HepG2 (cell line): ENCODE measurements at regions not wholly inside any gene's neighbourhood (a gene's known extent, or its start where the extent isn't known, plus 50 kb on each side); places are given as distances from the start of the nearest gene placed in this dataset.

Experiments used
- FOSL2 ChIP-seq: sonication (generic); formaldehyde crosslinking; IDR thresholded peaks from 2 replicates; pipeline ENCODE4 v1.4.0; 2020; ENCODE audit warnings: missing genetic modification reagents
- MAF1 ChIP-seq: sonication (generic); formaldehyde crosslinking; IDR thresholded peaks from 2 replicates; pipeline ENCODE4 v1.5.0; 2020; ENCODE audit warnings: missing genetic modification reagents, borderline replicate concordance
- NCOR1 ChIP-seq: fragments of 200-600 bp; sonication (generic); IDR thresholded peaks from 2 replicates; pipeline ENCODE4 v1.7.0; 2017; ENCODE audit warnings: antibody characterized with exemption, low read length, borderline replicate concordance
- NPAS2 ChIP-seq: sonication (generic); formaldehyde crosslinking; IDR thresholded peaks from 2 replicates; pipeline ENCODE4 v1.8.0; 2022; ENCODE audit warnings: mild to moderate bottlenecking, missing genetic modification reagents, borderline replicate concordance
- RFX1 ChIP-seq: fragments of 450-650 bp; IDR thresholded peaks from 2 replicates; pipeline ENCODE4 v1.6.1; 2017
- RFXANK ChIP-seq: IDR thresholded peaks from 2 replicates; pipeline ENCODE4 v1.6.1; 2016
- TBL1XR1 ChIP-seq: fragments of 150-350 bp; IDR thresholded peaks from 2 replicates; pipeline ENCODE4 v1.6.1; 2014; ENCODE audit warnings: borderline replicate concordance, low read length; ENCODE audit not compliant: partially characterized antibody
- TP53 ChIP-seq: sonication (generic); formaldehyde crosslinking; conservative IDR thresholded peaks from 2 replicates; pipeline ENCODE4 v1.4.0; 2020; ENCODE audit warnings: missing genetic modification reagents
- TRAFD1 ChIP-seq: sonication (generic); formaldehyde crosslinking; IDR thresholded peaks from 2 replicates; pipeline ENCODE4 v1.5.1; 2020; ENCODE audit warnings: missing genetic modification reagents, mild to moderate bottlenecking, borderline replicate concordance
- ZBTB10 ChIP-seq: sonication (generic); formaldehyde crosslinking; IDR thresholded peaks from 2 replicates; pipeline ENCODE4 v1.4.0; 2020; ENCODE audit warnings: missing genetic modification reagents, borderline replicate concordance
- ZFP37 ChIP-seq: sonication (generic); formaldehyde crosslinking; IDR thresholded peaks from 2 replicates; pipeline ENCODE4 v1.4.0; 2020; ENCODE audit warnings: missing genetic modification reagents, borderline replicate concordance
- ZNF24 ChIP-seq: fragments of 450-650 bp; IDR thresholded peaks from 2 replicates; pipeline ENCODE4 v1.6.1; 2017; ENCODE audit warnings: antibody characterized with exemption, mild to moderate bottlenecking
- ZNF703 ChIP-seq: sonication (generic); formaldehyde crosslinking; IDR thresholded peaks from 2 replicates; pipeline ENCODE4 v1.5.1; 2020; ENCODE audit warnings: missing genetic modification reagents, mild to moderate bottlenecking, moderate library complexity, borderline replicate concordance
- TF ChIP-seq, protein P1 (sequence below): sonication (generic); formaldehyde crosslinking; IDR thresholded peaks from 2 replicates; pipeline ENCODE4 v1.4.0; 2020; ENCODE audit warnings: low read depth, missing genetic modification reagents
- TF ChIP-seq, protein P2 (sequence below): sonication (generic); formaldehyde crosslinking; IDR thresholded peaks from 2 replicates; pipeline ENCODE4; 2020; ENCODE audit warnings: missing genetic modification reagents, mild to moderate bottlenecking, borderline replicate concordance
- TF ChIP-seq, protein P3 (sequence below): fragments of 450-650 bp; IDR thresholded peaks from 2 replicates; pipeline ENCODE4 v1.6.1; 2016

DNA sequence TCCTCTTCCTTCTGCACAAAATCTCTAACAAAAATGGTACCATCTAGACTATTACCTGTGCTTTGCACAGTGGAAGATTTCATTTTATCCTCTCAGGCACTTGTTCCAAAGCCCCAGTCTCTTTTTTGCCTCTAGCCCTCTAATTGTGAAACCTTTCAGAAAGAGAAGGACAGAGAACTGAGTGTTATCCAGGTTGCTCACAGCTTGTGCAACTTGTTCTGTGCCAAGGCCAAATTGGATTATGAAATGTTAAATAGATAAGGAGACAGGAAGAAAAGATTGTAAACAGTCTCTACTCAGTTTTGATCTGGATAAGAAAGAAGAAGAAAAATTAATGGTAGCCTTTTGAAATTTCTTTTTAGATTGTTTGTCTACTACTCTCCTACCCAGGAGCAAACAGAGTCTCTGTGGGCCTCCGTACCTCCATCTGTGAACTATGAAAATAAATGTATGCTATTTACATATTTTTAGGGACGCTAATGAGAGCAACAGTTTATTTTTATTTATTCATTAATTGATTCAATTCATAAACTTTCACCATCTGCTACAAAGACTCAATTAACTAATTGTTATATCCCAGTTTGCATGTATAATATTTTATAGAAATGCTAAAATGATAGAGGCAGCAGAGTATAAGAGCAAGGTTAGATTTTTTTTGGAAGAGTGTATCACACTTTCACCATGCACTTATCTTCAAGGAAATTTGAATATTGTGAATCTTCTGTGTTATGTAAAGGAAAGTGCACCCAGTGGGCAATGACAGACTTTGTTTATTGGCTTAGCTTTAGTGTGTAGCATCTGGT lies 339.0 kb upstream of the ETAA1 start (continued):
- TF ChIP-seq, protein P1, sequence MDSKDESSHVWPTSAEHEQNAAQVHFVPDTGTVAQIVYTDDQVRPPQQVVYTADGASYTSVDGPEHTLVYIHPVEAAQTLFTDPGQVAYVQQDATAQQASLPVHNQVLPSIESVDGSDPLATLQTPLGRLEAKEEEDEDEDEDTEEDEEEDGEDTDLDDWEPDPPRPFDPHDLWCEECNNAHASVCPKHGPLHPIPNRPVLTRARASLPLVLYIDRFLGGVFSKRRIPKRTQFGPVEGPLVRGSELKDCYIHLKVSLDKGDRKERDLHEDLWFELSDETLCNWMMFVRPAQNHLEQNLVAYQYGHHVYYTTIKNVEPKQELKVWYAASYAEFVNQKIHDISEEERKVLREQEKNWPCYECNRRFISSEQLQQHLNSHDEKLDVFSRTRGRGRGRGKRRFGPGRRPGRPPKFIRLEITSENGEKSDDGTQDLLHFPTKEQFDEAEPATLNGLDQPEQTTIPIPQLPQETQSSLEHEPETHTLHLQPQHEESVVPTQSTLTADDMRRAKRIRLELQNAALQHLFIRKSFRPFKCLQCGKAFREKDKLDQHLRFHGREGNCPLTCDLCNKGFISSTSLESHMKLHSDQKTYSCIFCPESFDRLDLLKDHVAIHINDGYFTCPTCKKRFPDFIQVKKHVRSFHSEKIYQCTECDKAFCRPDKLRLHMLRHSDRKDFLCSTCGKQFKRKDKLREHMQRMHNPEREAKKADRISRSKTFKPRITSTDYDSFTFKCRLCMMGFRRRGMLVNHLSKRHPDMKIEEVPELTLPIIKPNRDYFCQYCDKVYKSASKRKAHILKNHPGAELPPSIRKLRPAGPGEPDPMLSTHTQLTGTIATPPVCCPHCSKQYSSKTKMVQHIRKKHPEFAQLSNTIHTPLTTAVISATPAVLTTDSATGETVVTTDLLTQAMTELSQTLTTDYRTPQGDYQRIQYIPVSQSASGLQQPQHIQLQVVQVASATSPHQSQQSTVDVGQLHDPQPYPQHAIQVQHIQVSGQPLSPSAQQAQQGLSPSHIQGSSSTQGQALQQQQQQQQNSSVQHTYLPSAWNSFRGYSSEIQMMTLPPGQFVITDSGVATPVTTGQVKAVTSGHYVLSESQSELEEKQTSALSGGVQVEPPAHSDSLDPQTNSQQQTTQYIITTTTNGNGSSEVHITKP (CRISPR knock-in tag), result no peak
- TF ChIP-seq TP53 (CRISPR knock-in tag), result no peak
- no peak for TF ChIP-seq TBL1XR1
- TF ChIP-seq RFXANK (CRISPR knock-in tag), result no peak
- no peak for TF ChIP-seq ZBTB10 (CRISPR knock-in tag)
- no peak for TF ChIP-seq NPAS2 (CRISPR knock-in tag)
- TF ChIP-seq ZNF24, result no peak
- no peak for TF ChIP-seq ZFP37
- peak; percentile 63 for TF ChIP-seq FOSL2 (CRISPR knock-in tag)
- TF ChIP-seq, protein P2, sequence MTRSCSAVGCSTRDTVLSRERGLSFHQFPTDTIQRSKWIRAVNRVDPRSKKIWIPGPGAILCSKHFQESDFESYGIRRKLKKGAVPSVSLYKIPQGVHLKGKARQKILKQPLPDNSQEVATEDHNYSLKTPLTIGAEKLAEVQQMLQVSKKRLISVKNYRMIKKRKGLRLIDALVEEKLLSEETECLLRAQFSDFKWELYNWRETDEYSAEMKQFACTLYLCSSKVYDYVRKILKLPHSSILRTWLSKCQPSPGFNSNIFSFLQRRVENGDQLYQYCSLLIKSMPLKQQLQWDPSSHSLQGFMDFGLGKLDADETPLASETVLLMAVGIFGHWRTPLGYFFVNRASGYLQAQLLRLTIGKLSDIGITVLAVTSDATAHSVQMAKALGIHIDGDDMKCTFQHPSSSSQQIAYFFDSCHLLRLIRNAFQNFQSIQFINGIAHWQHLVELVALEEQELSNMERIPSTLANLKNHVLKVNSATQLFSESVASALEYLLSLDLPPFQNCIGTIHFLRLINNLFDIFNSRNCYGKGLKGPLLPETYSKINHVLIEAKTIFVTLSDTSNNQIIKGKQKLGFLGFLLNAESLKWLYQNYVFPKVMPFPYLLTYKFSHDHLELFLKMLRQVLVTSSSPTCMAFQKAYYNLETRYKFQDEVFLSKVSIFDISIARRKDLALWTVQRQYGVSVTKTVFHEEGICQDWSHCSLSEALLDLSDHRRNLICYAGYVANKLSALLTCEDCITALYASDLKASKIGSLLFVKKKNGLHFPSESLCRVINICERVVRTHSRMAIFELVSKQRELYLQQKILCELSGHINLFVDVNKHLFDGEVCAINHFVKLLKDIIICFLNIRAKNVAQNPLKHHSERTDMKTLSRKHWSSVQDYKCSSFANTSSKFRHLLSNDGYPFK (CRISPR knock-in tag), result no peak
- no peak for TF ChIP-seq RFX1
- TF ChIP-seq MAF1 (CRISPR knock-in tag), result no peak
- no peak for TF ChIP-seq NCOR1
- TF ChIP-seq ZNF703 (CRISPR knock-in tag), result no peak
- TF ChIP-seq TRAFD1 (CRISPR knock-in tag), result no peak
- TF ChIP-seq, protein P3, sequence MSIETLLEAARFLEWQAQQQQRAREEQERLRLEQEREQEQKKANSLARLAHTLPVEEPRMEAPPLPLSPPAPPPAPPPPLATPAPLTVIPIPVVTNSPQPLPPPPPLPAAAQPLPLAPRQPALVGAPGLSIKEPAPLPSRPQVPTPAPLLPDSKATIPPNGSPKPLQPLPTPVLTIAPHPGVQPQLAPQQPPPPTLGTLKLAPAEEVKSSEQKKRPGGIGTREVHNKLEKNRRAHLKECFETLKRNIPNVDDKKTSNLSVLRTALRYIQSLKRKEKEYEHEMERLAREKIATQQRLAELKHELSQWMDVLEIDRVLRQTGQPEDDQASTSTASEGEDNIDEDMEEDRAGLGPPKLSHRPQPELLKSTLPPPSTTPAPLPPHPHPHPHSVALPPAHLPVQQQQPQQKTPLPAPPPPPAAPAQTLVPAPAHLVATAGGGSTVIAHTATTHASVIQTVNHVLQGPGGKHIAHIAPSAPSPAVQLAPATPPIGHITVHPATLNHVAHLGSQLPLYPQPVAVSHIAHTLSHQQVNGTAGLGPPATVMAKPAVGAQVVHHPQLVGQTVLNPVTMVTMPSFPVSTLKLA, result no peak
